Neutrophil (primary cell): ENCODE measurements at regions not wholly inside any gene's neighbourhood (a gene's known extent, or its start where the extent isn't known, plus 50 kb on each side); places are given as distances from the start of the nearest gene placed in this dataset.

Experiments used
- H3K27ac ChIP-seq: fragments of 200-600 bp; sonication (generic); 2 replicates; pipeline ENCODE4 v1.5.1; 2016; ENCODE audit warnings: mild to moderate bottlenecking, moderate library complexity
- H3K27me3 ChIP-seq: fragments of 200-600 bp; sonication (generic); 2 replicates; pipeline ENCODE4 v1.6.0; 2016; ENCODE audit warnings: mild to moderate bottlenecking
- H3K36me3 ChIP-seq: fragments of 200-600 bp; sonication (generic); 2 replicates; pipeline ENCODE4 v1.5.1; 2017
- H3K4me1 ChIP-seq, 2 experiments: fragments of 200-600 bp in 1 of 2; sonication (generic) in 1 of 2; 1 replicate in 1 of 2; 2 replicates in 1 of 2; pipeline versions ENCODE4 v1.5.1 to v1.6.1; 2013 to 2016; ENCODE audit warnings: low read depth in 1 of 2, low read length in 1 of 2, mild to moderate bottlenecking in 1 of 2, moderate library complexity in 1 of 2; ENCODE audit not compliant: control insufficient read depth in 1 of 2, insufficient read depth in 1 of 2
- H3K4me3 ChIP-seq, 2 experiments: fragments of 200-600 bp in 1 of 2; sonication (generic) in 1 of 2; 1 replicate in 1 of 2; 2 replicates in 1 of 2; pipeline ENCODE4 v1.5.1; 2013 to 2016; ENCODE audit warnings: low read depth in 1 of 2, low read length in 1 of 2, mild to moderate bottlenecking in 1 of 2, moderate library complexity in 1 of 2
- H3K9me3 ChIP-seq: fragments of 200-600 bp; sonication (generic); 2 replicates; pipeline ENCODE4 v1.5.1; 2016
- TF ChIP-seq, protein P1 (sequence below): fragments of 200-600 bp; sonication (generic); IDR thresholded peaks from 2 replicates; pipeline ENCODE4 v1.5.1; 2016; ENCODE audit warnings: antibody characterized with exemption

DNA sequence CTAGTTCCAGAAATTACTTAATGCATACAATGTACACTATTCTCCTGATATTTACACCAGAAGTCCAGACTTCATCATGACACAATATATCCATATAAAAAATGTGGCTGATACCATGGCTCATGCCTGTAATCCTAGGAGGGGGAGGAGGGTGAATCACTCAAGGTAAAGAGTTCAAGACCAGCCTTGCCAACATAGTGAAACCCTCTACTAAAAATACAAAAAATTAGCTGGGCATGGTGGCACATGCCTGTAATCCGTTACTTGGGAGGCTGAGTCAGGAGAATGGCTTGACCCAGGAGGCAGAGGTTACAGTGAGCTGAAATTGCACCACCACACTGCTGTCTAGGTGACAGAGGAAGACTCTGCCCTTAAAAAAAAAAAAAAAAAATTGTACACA, 192.5 kb upstream of the HSFY2 start:
- Histone ChIP-seq H3K27me3 (no peaks in the 10 kb centered on the region), H3K4me3 (no peak overlapping the region), H3K27ac (no peak overlapping the region), H3K9me3 (no peaks in the 10 kb centered on the region), H3K36me3 (no peaks in the 10 kb centered on the region), H3K4me1 (no peaks in the 10 kb centered on the region)
- TF ChIP-seq, protein P1, sequence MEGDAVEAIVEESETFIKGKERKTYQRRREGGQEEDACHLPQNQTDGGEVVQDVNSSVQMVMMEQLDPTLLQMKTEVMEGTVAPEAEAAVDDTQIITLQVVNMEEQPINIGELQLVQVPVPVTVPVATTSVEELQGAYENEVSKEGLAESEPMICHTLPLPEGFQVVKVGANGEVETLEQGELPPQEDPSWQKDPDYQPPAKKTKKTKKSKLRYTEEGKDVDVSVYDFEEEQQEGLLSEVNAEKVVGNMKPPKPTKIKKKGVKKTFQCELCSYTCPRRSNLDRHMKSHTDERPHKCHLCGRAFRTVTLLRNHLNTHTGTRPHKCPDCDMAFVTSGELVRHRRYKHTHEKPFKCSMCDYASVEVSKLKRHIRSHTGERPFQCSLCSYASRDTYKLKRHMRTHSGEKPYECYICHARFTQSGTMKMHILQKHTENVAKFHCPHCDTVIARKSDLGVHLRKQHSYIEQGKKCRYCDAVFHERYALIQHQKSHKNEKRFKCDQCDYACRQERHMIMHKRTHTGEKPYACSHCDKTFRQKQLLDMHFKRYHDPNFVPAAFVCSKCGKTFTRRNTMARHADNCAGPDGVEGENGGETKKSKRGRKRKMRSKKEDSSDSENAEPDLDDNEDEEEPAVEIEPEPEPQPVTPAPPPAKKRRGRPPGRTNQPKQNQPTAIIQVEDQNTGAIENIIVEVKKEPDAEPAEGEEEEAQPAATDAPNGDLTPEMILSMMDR: no peak

- Histone ChIP-seq H3K9me3 (no peaks in the 10 kb centered on the region), H3K4me3 (no peak overlapping the region), H3K36me3 (no peaks in the 10 kb centered on the region), H3K27me3 (no peaks in the 10 kb centered on the region), H3K27ac (no peak overlapping the region), H3K4me1 (no peaks in the 10 kb centered on the region)
- TF ChIP-seq, protein P1: no peak
Measured at GRCh38 chrY:18958846-18959245, 185.3 kb upstream of the HSFY2 start.

DNA sequence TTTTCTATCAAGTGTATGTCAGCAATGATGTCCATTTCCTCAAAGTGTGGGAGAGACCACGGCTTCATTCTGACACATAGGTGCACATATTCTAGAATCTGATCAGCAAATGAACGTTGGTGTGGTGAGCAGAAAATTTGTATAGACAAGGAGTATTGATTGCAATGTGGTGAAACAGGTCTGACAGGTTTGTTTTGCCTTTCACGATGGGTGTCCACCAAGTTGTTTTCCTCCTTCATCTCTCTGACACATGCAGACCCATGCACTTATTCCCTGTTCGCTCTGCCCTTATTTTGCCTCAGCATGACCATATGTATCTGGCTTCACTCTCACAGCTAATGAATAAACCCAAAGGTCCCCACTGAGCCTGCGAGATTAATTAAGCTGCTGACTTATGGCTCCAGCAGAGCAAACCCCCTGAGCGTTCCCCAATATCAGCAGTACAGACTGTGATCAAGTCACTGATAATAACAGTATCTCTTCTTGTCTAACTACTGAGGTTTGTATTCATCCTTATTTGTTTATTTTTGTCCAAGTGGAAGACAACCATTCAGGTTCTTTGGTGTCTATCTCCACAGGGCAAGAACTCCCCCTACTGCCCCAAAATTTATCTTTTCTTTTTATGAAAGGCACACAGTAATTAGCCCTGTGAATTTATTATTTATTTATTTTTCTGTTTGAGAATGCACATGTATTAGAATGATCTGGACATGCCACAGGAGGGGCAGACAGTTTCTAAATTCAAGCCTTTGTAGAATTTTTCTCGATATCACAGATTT, 178.3 kb upstream of the HSFY2 start:
- no peak overlapping the region for H3K4me3 ChIP-seq
- TF ChIP-seq, protein P1: no peak
- no peak overlapping the region for H3K27ac ChIP-seq
- H3K9me3 ChIP-seq: no peaks in the 10 kb centered on the region
- H3K4me1 ChIP-seq: no peaks in the 10 kb centered on the region
- no peaks in the 10 kb centered on the region for H3K27me3 ChIP-seq
- no peaks in the 10 kb centered on the region for H3K36me3 ChIP-seq

- TF ChIP-seq, protein P1: no peak
- H3K36me3 ChIP-seq: no peaks in the 10 kb centered on the region
- H3K9me3 ChIP-seq: no peaks in the 10 kb centered on the region
- H3K4me3 ChIP-seq: no peak overlapping the region
- no peaks in the 10 kb centered on the region for H3K27me3 ChIP-seq
- H3K4me1 ChIP-seq: no peaks in the 10 kb centered on the region
- no peak overlapping the region for H3K27ac ChIP-seq
Measured at GRCh38 chrY:18951019-18951418, 177.5 kb upstream of the HSFY2 start.

- Histone ChIP-seq H3K27me3 (no peaks in the 10 kb centered on the region), H3K27ac (no peak overlapping the region), H3K4me3 (no peak overlapping the region), H3K36me3 (no peaks in the 10 kb centered on the region), H3K4me1 (no peaks in the 10 kb centered on the region), H3K9me3 (no peaks in the 10 kb centered on the region)
- TF ChIP-seq, protein P1: no peak
Measured at GRCh38 chrY:18936831-18937230, 163.3 kb upstream of the HSFY2 start.
